ENCODE measurements at regions not wholly inside any gene's neighbourhood (a gene's known extent, or its start where the extent isn't known, plus 50 kb on each side); places are given as distances from the start of the nearest gene placed in this dataset.
"Not testable (repeated sequence)": the region's sequence is repeated elsewhere in the genome, so short reads cannot be mapped to it uniquely, and the experiment has no call there.

GRCh38 chr3:5899014-5899761 is 711.7 kb downstream of the EDEM1 start:
- H3K4me3 ChIP-seq (ENCODE audit: low read depth, low read length), result no peak overlapping the region
- no peak for DNase-seq (ENCODE audit: low read depth)
- TF ChIP-seq CTCF (conservative IDR thresholded peaks at IDR 0.05; ENCODE audit: low read depth, low read length), result no peak

- no peak overlapping the region for H3K4me3 ChIP-seq (ENCODE audit: low read depth, low read length)
- DNase-seq (ENCODE audit: low read depth), result no peak
- no peak for TF ChIP-seq CTCF (conservative IDR thresholded peaks at IDR 0.05; ENCODE audit: low read depth, low read length)
These were observed 730.4 kb downstream of the EDEM1 start for GRCh38 chr3:5917932-5918331.

GRCh38 chr3:5918626-5919025 is 731.1 kb downstream of the EDEM1 start:
- DNase-seq (ENCODE audit: low read depth), result no peak
- H3K4me3 ChIP-seq (ENCODE audit: low read depth, low read length), result no peak overlapping the region
- no peak for TF ChIP-seq CTCF (conservative IDR thresholded peaks at IDR 0.05; ENCODE audit: low read depth, low read length)

GRCh38 chr3:5929027-5929426 is 741.5 kb downstream of the EDEM1 start:
- no peak for DNase-seq (ENCODE audit: low read depth)
- no peak overlapping the region for H3K4me3 ChIP-seq (ENCODE audit: low read depth, low read length)
- TF ChIP-seq CTCF (conservative IDR thresholded peaks at IDR 0.05; ENCODE audit: low read depth, low read length), result no peak

GRCh38 chr3:5944061-5944460 is 756.6 kb downstream of the EDEM1 start:
- not testable (repeated sequence) for H3K4me3 ChIP-seq (ENCODE audit: low read depth, low read length); DNase-seq (ENCODE audit: low read depth)

GRCh38 chr3:5948084-5948483 is 760.6 kb downstream of the EDEM1 start:
- H3K4me3 ChIP-seq (ENCODE audit: low read depth, low read length), result no peak overlapping the region
- TF ChIP-seq CTCF (conservative IDR thresholded peaks at IDR 0.05; ENCODE audit: low read depth, low read length), result no peak
- DNase-seq (ENCODE audit: low read depth), result no peak

- no peak for DNase-seq (ENCODE audit: low read depth)
- no peak overlapping the region for H3K4me3 ChIP-seq (ENCODE audit: low read depth, low read length)
- TF ChIP-seq CTCF (conservative IDR thresholded peaks at IDR 0.05; ENCODE audit: low read depth, low read length), result no peak
These were observed 763.5 kb downstream of the EDEM1 start for GRCh38 chr3:5951026-5951425.
